ENCODE measurements at regions not wholly inside any gene's neighbourhood (a gene's known extent, or its start where the extent isn't known, plus 50 kb on each side); places are given as distances from the start of the nearest gene placed in this dataset.

DNA sequence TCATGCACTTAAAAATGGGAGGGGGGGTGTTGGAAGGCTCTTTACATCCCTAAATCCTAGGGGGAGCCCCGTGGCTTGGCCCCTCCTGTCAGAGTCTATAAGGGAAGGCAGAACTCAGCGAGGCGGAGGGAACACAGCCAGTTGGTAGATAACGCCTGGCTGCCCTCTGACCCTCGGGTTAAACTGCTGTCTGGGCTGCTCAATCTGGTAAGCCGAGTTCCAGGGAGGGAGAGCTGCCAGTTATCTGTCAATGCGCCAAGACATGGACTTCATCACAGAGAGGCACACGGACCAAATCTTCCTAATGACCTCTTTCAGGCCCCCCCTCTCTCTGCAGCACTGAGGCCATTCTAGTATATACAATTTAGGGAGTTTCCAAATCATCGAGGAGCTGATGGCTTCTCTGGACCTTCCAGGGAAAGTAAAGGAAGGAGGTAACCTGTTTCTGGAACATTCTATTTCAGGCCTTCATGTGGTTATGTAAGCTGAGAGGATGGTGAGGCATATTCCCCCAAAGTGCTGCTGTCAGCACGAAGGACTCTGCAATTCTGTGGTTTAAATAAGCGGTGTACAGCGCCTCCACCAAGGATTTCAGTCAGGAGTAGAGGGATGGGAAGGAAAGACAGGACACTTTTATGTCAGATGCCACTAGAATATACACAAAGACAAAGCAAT lies 349.0 kb downstream of the MCTP2 start:
- Histone ChIP-seq H3K23me2 (ENCODE audit: low read depth, low read length) (no peaks in the 10 kb centered on the region), H2BK15ac (ENCODE audit: low read length) (no peak overlapping the region), H3K4me1 (replicated peaks in 1 of 4; ENCODE audit: control insufficient read depth in 3 of 4, insufficient read depth in 4 of 4, low read length in 3 of 4) (no peaks in the 10 kb centered on the region), H3K4ac (replicated peaks; ENCODE audit: insufficient read length, low read depth, low read length) (no peak overlapping the region), H3K4me3 (ENCODE audit: extremely low read depth in 1 of 4, insufficient read depth in 2 of 4, low read depth in 3 of 4, low read length in 4 of 4) (no peak overlapping the region), H4K20me1 (replicated peaks in 1 of 2; ENCODE audit: control insufficient read depth in 1 of 2, insufficient read depth in 2 of 2, low read length in 2 of 2) (no peaks in the 10 kb centered on the region), H2AK5ac (ENCODE audit: low read depth, low read length) (no peak overlapping the region), H4K91ac (replicated peaks; ENCODE audit: insufficient read length, low read length) (no peak overlapping the region), H4K8ac (ENCODE audit: extremely low read depth, insufficient read depth, low read length) (no peak overlapping the region), H2BK20ac (ENCODE audit: low read length) (no peak overlapping the region), H3K18ac (ENCODE audit: extremely low read depth, low read length) (no peak overlapping the region), H3K79me2 (ENCODE audit: control insufficient read depth in 1 of 2, insufficient read depth in 2 of 2, low read length in 2 of 2) (no peaks in the 10 kb centered on the region), H2BK5ac (ENCODE audit: low read depth, low read length) (no peak overlapping the region), H2AFZ (ENCODE audit: low read length) (no peak overlapping the region), H3K27me3 (replicated peaks in 1 of 4; ENCODE audit: control insufficient read depth in 3 of 4, extremely low read depth in 1 of 4, insufficient read depth in 3 of 4, low read length in 3 of 4) (no peaks in the 10 kb centered on the region), H3K9me3 (ENCODE audit: insufficient read depth in 2 of 2, low read depth in 1 of 2, low read length in 1 of 2) (no peaks in the 10 kb centered on the region), H3K14ac (ENCODE audit: insufficient read length) (no peak overlapping the region), H3K4me2 (ENCODE audit: insufficient read depth in 1 of 2, low read depth in 2 of 2, low read length in 2 of 2) (no peak overlapping the region), H3K79me1 (ENCODE audit: low read depth, low read length) (no peaks in the 10 kb centered on the region), H3K36me3 (ENCODE audit: control insufficient read depth in 2 of 4, insufficient read depth in 4 of 4, low read length in 3 of 4) (no peaks in the 10 kb centered on the region), H3K56ac (replicated peaks; ENCODE audit: insufficient read length, low read depth, low read length) (no peak overlapping the region), H3K23ac (ENCODE audit: insufficient read length) (no peak overlapping the region), H2BK12ac (ENCODE audit: low read depth, low read length) (no peak overlapping the region), H3K27ac (ENCODE audit: low read depth, low read length) (no peak overlapping the region), H4K5ac (ENCODE audit: insufficient read length, low read depth, low read length) (no peak overlapping the region), H2BK120ac (replicated peaks; ENCODE audit: low read depth, low read length) (no peak overlapping the region), H3K9ac (replicated peaks in 1 of 4; ENCODE audit: extremely low read depth in 1 of 4, low read depth in 3 of 4, low read length in 3 of 4) (no peak overlapping the region)
- ChIA-PET CTCF (ENCODE audit: partially characterized antibody) (interaction anchor here (1.0 to 3.6 kb wide), 10 partner anchors 8 to 679 kb away, joined by 3 to 21 read pairs (median 6); no protein-coding TSS in a partner anchor), POLR2A (ENCODE audit: partially characterized antibody) (no interaction called here)
- FAIRE-seq = no peak
- no peak for DNase-seq (ENCODE audit: low read depth in 1 of 2, low spot score in 2 of 2)
- TF ChIP-seq NANOG (IDR thresholded peaks at IDR 0.05; ENCODE audit: insufficient read depth, low read depth, low read length, poor library complexity, severe bottlenecking) = no peak
- no peak for TF ChIP-seq KDM4A (IDR thresholded peaks at IDR 0.05; ENCODE audit: low read depth, low read length, severe bottlenecking)
- TF ChIP-seq EGR1 (IDR thresholded peaks at IDR 0.05; ENCODE audit: borderline replicate concordance, low read depth, low read length) = no peak
- WGBS, 2 experiments (ENCODE audit: extremely low coverage in 1 of 2, insufficient coverage in 1 of 2, insufficient read length in 1 of 2, insufficient replicate concordance in 2 of 2, low coverage in 1 of 2, low lambda C conversion rate in 2 of 2, missing lambda C conversion rate in 1 of 2) = 90% methylated on average over 12 of the region's 12 CpGs; no CpG with 5 or more reads in 1 of the 2 experiments

Measured in H1 (cell line).